Gastrocnemius medialis (tissue), 4 donors: ENCODE measurements at regions not wholly inside any gene's neighbourhood (a gene's known extent, or its start where the extent isn't known, plus 50 kb on each side); places are given as distances from the start of the nearest gene placed in this dataset.
A peak's percentile ranks its signal among the peaks of the same experiment; 100 is the strongest.

ENCODE experiments used
- ATAC-seq, 2 donors: fragments of 150-250 bp; one replicate each; pipeline ENCODE4 v1.9.1; 2016
- DNase-seq, 2 donors: peaks; one replicate each; pipeline ENCODE4 v3.0.0-alpha.2; 2019
- H3K27ac ChIP-seq, 4 donors: fragments of 200-600 bp; sonication (generic); 1 replicate in 1 of 4; 2 replicates in 3 of 4; pipeline ENCODE4 v1.5.1; 2016 to 2018; ENCODE audit warnings: mild to moderate bottlenecking in 2 of 4, moderate library complexity in 1 of 4
- H3K27me3 ChIP-seq, 3 donors: fragments of 200-600 bp; sonication (generic) in 2 of 3; 1 replicate in 1 of 3; 2 replicates in 2 of 3; pipeline versions ENCODE4 v1.5.1 to v1.6.0; 2016 to 2019; ENCODE audit warnings: mild to moderate bottlenecking in 1 of 3, moderate library complexity in 1 of 3
- H3K36me3 ChIP-seq, 2 donors: fragments of 200-600 bp; sonication (generic) in 1 of 2; one replicate each; pipeline ENCODE4 v1.5.1; 2017 to 2018
- H3K4me1 ChIP-seq, 2 donors: fragments of 200-600 bp; sonication (generic) in 1 of 2; one replicate each; pipeline ENCODE4 v1.5.1; 2016 to 2017; ENCODE audit warnings: mild to moderate bottlenecking in 2 of 2
- H3K4me3 ChIP-seq, 4 donors: fragments of 200-600 bp; sonication (generic) in 3 of 4; 1 replicate in 1 of 4; 2 replicates in 3 of 4; pipeline ENCODE4 v1.5.1; 2016 to 2019; ENCODE audit warnings: mild to moderate bottlenecking in 2 of 4
- H3K9me3 ChIP-seq, 3 donors: fragments of 200-600 bp; sonication (generic) in 2 of 3; 1 replicate in 1 of 3; 2 replicates in 2 of 3; pipeline ENCODE4 v1.5.1; 2016 to 2019
- CTCF ChIP-seq, 5 experiments: fragments of 450-650 bp in 3 of 5; fragments of 200-600 bp in 2 of 5; sonication (generic) in 2 of 5; IDR thresholded peaks in 4 of 5; conservative IDR thresholded peaks in 1 of 5; 1 replicate in 4 of 5; 2 replicates in 1 of 5; pipeline ENCODE4 v1.5.1; 2016 to 2019; ENCODE audit warnings: antibody characterized with exemption in 5 of 5, mild to moderate bottlenecking in 3 of 5, moderate library complexity in 3 of 5
- POLR2A ChIP-seq, 2 donors: fragments of 450-650 bp; IDR thresholded peaks; one replicate each; pipeline ENCODE4 v1.6.1; 2017; ENCODE audit warnings: antibody characterized with exemption in 2 of 2, mild to moderate bottlenecking in 2 of 2, moderate library complexity in 2 of 2
- in situ Hi-C, 4 donors: fragments of 200-750 bp; cut with MboI; loops; one replicate each; pipeline versions ENCODE4 v1.15.0 to v1.8.0; 2017; ENCODE audit warnings: low sequenced_read_pairs in 4 of 4
- intact Hi-C: fragments of 100-400 bp; cut with DNase I; formaldehyde crosslinking; loops from one replicate; pipeline ENCODE4 v1.15.1; 2023; ENCODE audit warnings: low total_unique reads

- peaks cover 0 to 2% (median 0%) of the 10 kb centered on the region in 3 donors for H3K27me3 ChIP-seq
- intact Hi-C loops: no loop called here
- TF ChIP-seq POLR2A (IDR thresholded peaks at IDR 0.05) (no peak), CTCF (IDR thresholded peaks at IDR 0.05 in 4 of 5, conservative IDR thresholded peaks at IDR 0.05 in 1 of 5) (no peak)
- no peak overlapping the region for H3K27ac ChIP-seq
- no peaks in the 10 kb centered on the region for H3K36me3 ChIP-seq
- no peaks in the 10 kb centered on the region for H3K9me3 ChIP-seq
- no peaks in the 10 kb centered on the region for H3K4me1 ChIP-seq
- DNase-seq: no peak
- in situ Hi-C loops: no loop called here
- H3K4me3 ChIP-seq: no peak overlapping the region
- ATAC-seq: no peak
These were observed 521.2 kb downstream of the MID1IP1 start for GRCh38 chrX:39322496-39322895.

- peak; percentile 60 to 77 for ATAC-seq
- intact Hi-C loops: no loop called here
These were observed 523.1 kb downstream of the MID1IP1 start for GRCh38 chrX:39324233-39324930.

GRCh38 chrX:39327255-39327654 lies 526.0 kb downstream of the MID1IP1 start:
- no peak for TF ChIP-seq POLR2A (IDR thresholded peaks at IDR 0.05)
- TF ChIP-seq CTCF (IDR thresholded peaks at IDR 0.05 in 4 of 5, conservative IDR thresholded peaks at IDR 0.05 in 1 of 5): no peak
- H3K27me3 ChIP-seq: peaks cover 0 to 2% (median 0%) of the 10 kb centered on the region in 3 donors

More at GRCh38 chrX:39324233-39324930, 523.1 kb downstream of the MID1IP1 start:
- Histone ChIP-seq H3K27ac (no peak overlapping the region), H3K9me3 (no peaks in the 10 kb centered on the region), H3K36me3 (no peaks in the 10 kb centered on the region), H3K4me1 (no peaks in the 10 kb centered on the region), H3K4me3 (no peak overlapping the region), H3K27me3 (peaks cover 0 to 2% (median 0%) of the 10 kb centered on the region in 3 donors)
- peak in 1 of 2 donors; percentile 8 for DNase-seq
- no peak for TF ChIP-seq POLR2A (IDR thresholded peaks at IDR 0.05)
- in situ Hi-C loops: no loop called here

GRCh38 chrX:39327705-39328104 lies 526.4 kb downstream of the MID1IP1 start:
- Histone ChIP-seq H3K27me3 (peaks cover 0 to 2% (median 0%) of the 10 kb centered on the region in 3 donors), H3K4me3 (no peak overlapping the region), H3K36me3 (no peaks in the 10 kb centered on the region), H3K9me3 (no peaks in the 10 kb centered on the region), H3K27ac (no peak overlapping the region), H3K4me1 (no peaks in the 10 kb centered on the region)
- TF ChIP-seq POLR2A (IDR thresholded peaks at IDR 0.05) (no peak), CTCF (IDR thresholded peaks at IDR 0.05 in 4 of 5, conservative IDR thresholded peaks at IDR 0.05 in 1 of 5) (no peak)
- in situ Hi-C loops: no loop called here
- ATAC-seq (no peak), DNase-seq (no peak)
- intact Hi-C loops: no loop called here

More at GRCh38 chrX:39327255-39327654, 526.0 kb downstream of the MID1IP1 start:
- in situ Hi-C loops: no loop called here
- DNase-seq (no peak), ATAC-seq (no peak)
- Histone ChIP-seq H3K4me1 (no peaks in the 10 kb centered on the region), H3K4me3 (no peak overlapping the region), H3K36me3 (no peaks in the 10 kb centered on the region), H3K27ac (no peak overlapping the region), H3K9me3 (no peaks in the 10 kb centered on the region)
- intact Hi-C loops: no loop called here

GRCh38 chrX:39328661-39329060 lies 527.4 kb downstream of the MID1IP1 start:
- DNase-seq (no peak), ATAC-seq (no peak)
- no peak overlapping the region for H3K4me3 ChIP-seq
- H3K27ac ChIP-seq: no peak overlapping the region
- H3K4me1 ChIP-seq: no peaks in the 10 kb centered on the region
- intact Hi-C loops (no loop called here), in situ Hi-C loops (no loop called here)
- no peaks in the 10 kb centered on the region for H3K9me3 ChIP-seq
- TF ChIP-seq POLR2A (IDR thresholded peaks at IDR 0.05) (no peak), CTCF (IDR thresholded peaks at IDR 0.05 in 4 of 5, conservative IDR thresholded peaks at IDR 0.05 in 1 of 5) (no peak)
- no peaks in the 10 kb centered on the region for H3K27me3 ChIP-seq
- no peaks in the 10 kb centered on the region for H3K36me3 ChIP-seq
